Vagina (tissue), 2 donors: ENCODE measurements at regions not wholly inside any gene's neighbourhood (a gene's known extent, or its start where the extent isn't known, plus 50 kb on each side); places are given as distances from the start of the nearest gene placed in this dataset.

Experiments used
- DNase-seq, 2 donors: peaks; one replicate each; pipeline ENCODE4 v3.0.0-alpha.2; 2017; ENCODE audit errors: extremely low spot score in 2 of 2
- H3K27ac ChIP-seq: fragments of 200-600 bp; sonication (generic); one replicate; pipeline ENCODE4 v1.5.1; 2019
- H3K27me3 ChIP-seq: fragments of 200-600 bp; sonication (generic); one replicate; pipeline ENCODE4 v1.5.1; 2019
- H3K36me3 ChIP-seq, 2 donors: fragments of 200-600 bp; sonication (generic); one replicate each; pipeline ENCODE4 v1.5.1; 2017 to 2019
- H3K4me1 ChIP-seq: fragments of 200-600 bp; sonication (generic); one replicate; pipeline ENCODE4 v1.5.1; 2019
- H3K4me3 ChIP-seq, 2 donors: fragments of 200-600 bp; sonication (generic); 1 replicate in 1 of 2; 2 replicates in 1 of 2; pipeline ENCODE4 v1.5.1; 2016 to 2019
- H3K9me3 ChIP-seq: fragments of 200-600 bp; sonication (generic); one replicate; pipeline ENCODE4 v1.5.1; 2019
- CTCF ChIP-seq, 3 experiments: fragments of 450-650 bp in 2 of 3; fragments of 200-600 bp in 1 of 3; sonication (generic) in 1 of 3; IDR thresholded peaks; one replicate each; pipeline ENCODE4 v1.5.1; 2017 to 2019; ENCODE audit warnings: antibody characterized with exemption in 3 of 3, mild to moderate bottlenecking in 2 of 3, moderate library complexity in 2 of 3
- POLR2A ChIP-seq, 2 donors: fragments of 450-650 bp; IDR thresholded peaks; one replicate each; pipeline ENCODE4 v1.6.1; 2017; ENCODE audit warnings: antibody characterized with exemption in 2 of 2, mild to moderate bottlenecking in 2 of 2, moderate library complexity in 2 of 2
- POLR2AphosphoS5 ChIP-seq, 2 donors: sonication (generic); formaldehyde crosslinking; IDR thresholded peaks; one replicate each; pipeline ENCODE4 v1.9.0; 2017; ENCODE audit warnings: antibody characterized with exemption in 2 of 2, mild to moderate bottlenecking in 2 of 2, low read depth in 1 of 2; ENCODE audit not compliant: insufficient read depth in 1 of 2
- intact Hi-C: fragments of 100-400 bp; cut with DNase I; formaldehyde crosslinking; loops from one replicate; pipeline ENCODE4 v1.15.1; 2023

GRCh38 chr2:41579806-41580205 lies 468.0 kb upstream of the PKDCC start:
- intact Hi-C loops, result no loop called here
- Histone ChIP-seq H3K4me1 (no peaks in the 10 kb centered on the region), H3K9me3 (no peaks in the 10 kb centered on the region), H3K4me3 (no peak overlapping the region), H3K36me3 (no peaks in the 10 kb centered on the region), H3K27me3 (no peaks in the 10 kb centered on the region), H3K27ac (no peak overlapping the region)
- TF ChIP-seq POLR2AphosphoS5 (IDR thresholded peaks at IDR 0.05; ENCODE audit: insufficient read depth in 1 of 2, low read depth in 1 of 2) (no peak), CTCF (IDR thresholded peaks at IDR 0.05) (no peak), POLR2A (IDR thresholded peaks at IDR 0.05) (no peak)
- no peak for DNase-seq

DNA sequence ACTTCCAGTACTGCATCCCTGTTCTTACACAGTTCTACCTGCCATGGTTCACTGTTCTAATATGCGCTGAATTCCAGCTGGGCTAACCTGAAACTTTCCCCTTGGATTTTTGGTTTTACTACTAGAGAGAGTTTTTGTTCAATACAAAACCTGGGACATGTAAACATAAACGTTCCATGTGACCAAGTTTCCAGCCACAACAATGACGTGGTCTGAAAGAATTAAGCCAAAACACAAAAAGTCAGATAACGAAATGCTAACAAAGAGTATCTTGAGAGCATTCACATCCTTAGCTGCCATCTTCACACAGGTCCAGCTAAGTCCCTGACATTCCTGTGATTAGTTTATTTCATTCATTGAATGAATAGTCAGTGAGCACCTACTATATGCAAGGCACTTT lies 467.0 kb upstream of the PKDCC start:
- DNase-seq, result no peak
- Histone ChIP-seq H3K9me3 (no peaks in the 10 kb centered on the region), H3K4me3 (no peak overlapping the region), H3K27me3 (no peaks in the 10 kb centered on the region), H3K27ac (no peak overlapping the region), H3K36me3 (no peaks in the 10 kb centered on the region), H3K4me1 (no peaks in the 10 kb centered on the region)
- TF ChIP-seq CTCF (IDR thresholded peaks at IDR 0.05) (no peak), POLR2A (IDR thresholded peaks at IDR 0.05) (no peak)
- intact Hi-C loops, result no loop called here

DNA sequence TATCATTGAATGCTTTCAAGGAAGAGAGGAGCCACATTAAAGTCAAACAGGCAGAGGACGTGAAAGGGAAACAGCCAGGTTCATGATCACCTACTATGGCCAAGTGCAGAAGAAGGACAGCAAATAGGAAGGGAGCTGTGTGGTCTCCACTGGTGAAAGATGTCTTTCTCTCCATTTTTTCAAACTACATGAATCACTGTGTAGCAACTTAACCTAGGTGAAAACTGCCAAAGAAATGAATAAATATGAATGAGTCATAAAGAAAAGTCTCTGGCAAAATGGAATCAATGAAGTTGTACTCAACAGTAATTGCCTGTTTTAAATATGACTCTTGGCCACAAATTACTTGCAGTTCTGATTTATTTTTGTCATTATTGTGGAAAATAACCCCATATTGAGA lies 452.6 kb upstream of the PKDCC start:
- DNase-seq, result no peak
- Histone ChIP-seq H3K4me3 (no peak overlapping the region), H3K27me3 (no peaks in the 10 kb centered on the region), H3K9me3 (no peaks in the 10 kb centered on the region), H3K36me3 (no peaks in the 10 kb centered on the region), H3K27ac (no peak overlapping the region), H3K4me1 (no peaks in the 10 kb centered on the region)
- intact Hi-C loops, result no loop called here
- TF ChIP-seq POLR2AphosphoS5 (IDR thresholded peaks at IDR 0.05; ENCODE audit: insufficient read depth in 1 of 2, low read depth in 1 of 2), result no peak
- no peak for TF ChIP-seq CTCF (IDR thresholded peaks at IDR 0.05)
- TF ChIP-seq POLR2A (IDR thresholded peaks at IDR 0.05), result no peak

- intact Hi-C loops, result no loop called here
- Histone ChIP-seq H3K9me3 (no peaks in the 10 kb centered on the region), H3K27ac (no peak overlapping the region)
Measured at GRCh38 chr2:41597680-41598079, 450.1 kb upstream of the PKDCC start.

More at GRCh38 chr2:41597680-41598079, 450.1 kb upstream of the PKDCC start:
- no peak overlapping the region for H3K4me3 ChIP-seq
- no peaks in the 10 kb centered on the region for H3K27me3 ChIP-seq
- H3K36me3 ChIP-seq, result no peaks in the 10 kb centered on the region
- TF ChIP-seq POLR2A (IDR thresholded peaks at IDR 0.05), result no peak
- no peak for TF ChIP-seq POLR2AphosphoS5 (IDR thresholded peaks at IDR 0.05; ENCODE audit: insufficient read depth in 1 of 2, low read depth in 1 of 2)
- TF ChIP-seq CTCF (IDR thresholded peaks at IDR 0.05), result no peak
- no peak for DNase-seq
- H3K4me1 ChIP-seq, result no peaks in the 10 kb centered on the region
